Activated naive CD8-positive, alpha-beta T cell treated with anti-CD3 and anti-CD28 coated beads, Interleukin-2, amount 10 ng/mL, durations not matched to agents 7 days and 5 days (primary cell): ENCODE measurements at regions not wholly inside any gene's neighbourhood (a gene's known extent, or its start where the extent isn't known, plus 50 kb on each side); places are given as distances from the start of the nearest gene placed in this dataset.
"Not testable (repeated sequence)": the region's sequence is repeated elsewhere in the genome, so short reads cannot be mapped to it uniquely, and the experiment has no call there.

ENCODE experiments used
- ATAC-seq: fragments of 150-1000 bp; cut with Tn5 transposase; one replicate; pipeline ENCODE4 v1.10.0; 2021; ENCODE audit warnings: low read depth, moderate library complexity
- POLR2A ChIA-PET: fragments of 350-600 bp; sonication (Branson Sonifier 250); formaldehyde crosslinking; loops from one replicate; lab custom pipeline; 2021; ENCODE audit warnings: antibody characterized with exemption; lab: Charles Lee
- DNase-seq: peaks from one replicate; pipeline ENCODE4 v3.0.0; 2021
- H3K27ac Mint-ChIP-seq: one replicate; pipeline ENCODE4 v1.8.0; 2022; ENCODE audit warnings: mild to moderate bottlenecking, mixed read lengths
- H3K27me3 Mint-ChIP-seq: one replicate; pipeline ENCODE4 v1.8.0; 2022; ENCODE audit warnings: mild to moderate bottlenecking, moderate library complexity, mixed read lengths
- H3K36me3 Mint-ChIP-seq: one replicate; pipeline ENCODE4 v1.8.0; 2021; ENCODE audit warnings: mild to moderate bottlenecking, mixed read lengths
- H3K4me1 Mint-ChIP-seq: one replicate; pipeline ENCODE4 v1.8.0; 2021; ENCODE audit warnings: mixed read lengths
- H3K4me3 Mint-ChIP-seq: one replicate; pipeline ENCODE4 v1.8.0; 2022; ENCODE audit warnings: mild to moderate bottlenecking, moderate library complexity, mixed read lengths
- H3K9me3 Mint-ChIP-seq: one replicate; pipeline ENCODE4 v1.8.0; 2021; ENCODE audit warnings: mixed read lengths

DNA sequence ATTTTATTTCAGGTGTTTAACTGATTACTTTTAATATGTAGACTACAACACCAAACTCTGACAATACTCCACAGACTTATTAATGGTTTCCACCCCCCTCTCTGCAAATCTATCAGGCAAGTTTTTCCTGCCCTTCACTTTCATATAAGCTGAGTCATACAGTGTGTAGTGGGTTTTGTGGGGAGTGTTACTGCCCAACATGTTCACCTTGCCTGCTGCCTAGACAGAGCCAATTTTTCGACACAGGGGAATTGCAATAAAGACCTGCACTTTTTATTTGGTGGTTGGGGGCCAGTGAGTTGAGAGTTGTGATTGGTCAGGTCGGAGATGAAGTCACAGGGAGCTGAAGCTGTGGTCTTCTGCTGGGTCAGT, 119.7 kb downstream of the PPIAL4G start:
- no peak for DNase-seq
- Mint-ChIP-seq H3K4me1 (peaks cover 49% of the 10 kb centered on the region), H3K36me3 (peaks cover 2% of the 10 kb centered on the region)

DNA sequence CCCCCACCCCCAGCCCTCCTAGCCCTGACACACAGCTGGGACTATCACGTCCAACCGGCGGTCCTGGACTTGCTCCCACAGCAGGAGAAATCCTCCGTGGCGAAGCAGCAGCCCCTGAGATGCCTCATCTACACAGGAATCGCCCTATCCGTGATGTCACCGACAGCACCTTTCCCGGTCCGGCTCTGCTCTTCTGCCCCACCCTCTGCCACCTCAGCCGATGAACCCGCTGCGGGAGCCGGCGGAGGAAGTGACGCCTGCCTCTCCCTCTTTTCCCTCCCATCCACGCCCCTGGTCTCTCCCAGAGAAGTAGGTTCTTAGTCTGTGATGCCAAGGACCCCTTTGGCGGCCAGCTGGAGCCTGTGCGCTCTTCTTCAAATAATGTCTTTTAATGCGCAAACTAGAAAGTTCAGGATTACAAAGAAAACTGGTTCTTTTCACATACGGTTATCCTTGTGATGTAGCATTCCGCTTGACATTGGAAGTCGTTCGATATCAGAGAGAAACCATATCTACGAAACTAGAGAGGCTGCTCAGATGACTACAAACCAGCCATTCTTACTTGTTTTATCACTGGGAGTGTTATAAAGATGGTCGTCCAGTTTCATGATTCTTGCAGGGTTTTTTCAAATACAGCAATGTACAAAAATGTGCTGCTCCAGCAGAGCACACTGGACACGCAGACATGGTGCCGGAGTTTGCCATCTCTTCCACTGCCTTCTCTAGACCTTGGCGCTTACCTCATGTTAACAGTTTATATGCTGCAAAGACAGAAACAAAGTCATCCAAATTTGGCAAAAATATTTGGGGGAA, 120.3 kb downstream of the PPIAL4G start:
- POLR2A ChIA-PET = interaction anchor here (1.4 to 1.9 kb wide), 2 partner anchors 9 to 160 kb away, joined by 4 to 9 read pairs; no protein-coding TSS in a partner anchor

More for the DNA sequence above, 119.7 kb downstream of the PPIAL4G start:
- Mint-ChIP-seq H3K4me3 (peak overlapping the region; percentile 88), H3K9me3 (no peaks in the 10 kb centered on the region), H3K27ac (no peak overlapping the region), H3K27me3 (peaks cover 23% of the 10 kb centered on the region)
- peak; percentile 69 for ATAC-seq
- POLR2A ChIA-PET = interaction anchor here (1.4 to 1.9 kb wide), 2 partner anchors 9 to 159 kb away, joined by 4 to 9 read pairs; no protein-coding TSS in a partner anchor

DNA sequence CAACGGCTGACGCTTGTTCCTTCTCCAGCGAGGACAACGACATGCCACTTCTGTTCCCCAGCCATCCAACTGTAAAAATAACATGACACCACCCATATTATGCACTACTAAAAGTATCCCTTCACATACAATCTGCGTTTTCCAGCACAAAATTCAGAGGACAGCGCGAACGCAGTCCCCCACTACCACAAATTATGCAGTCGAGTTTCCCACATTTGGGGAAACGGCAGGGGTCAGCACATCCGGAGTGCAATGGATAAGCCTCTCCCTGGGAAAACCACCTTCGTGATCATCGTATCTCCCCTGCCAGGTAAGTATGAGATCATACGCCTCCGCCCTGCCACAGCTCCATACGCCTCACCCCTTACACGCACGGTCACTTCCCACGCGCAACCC, 120.9 kb downstream of the PPIAL4G start:
- Mint-ChIP-seq H3K27ac (no peak overlapping the region), H3K9me3 (no peaks in the 10 kb centered on the region), H3K36me3 (no peaks in the 10 kb centered on the region), H3K4me1 (peaks cover 47% of the 10 kb centered on the region), H3K27me3 (peaks cover 31% of the 10 kb centered on the region), H3K4me3 (peak overlapping the region; percentile 88)
- ATAC-seq = peak; percentile 7
- POLR2A ChIA-PET = interaction anchor here (1.4 to 1.9 kb wide), 2 partner anchors 10 to 161 kb away, joined by 4 to 9 read pairs; no protein-coding TSS in a partner anchor
- DNase-seq = no peak

More for the DNA sequence above, 120.3 kb downstream of the PPIAL4G start:
- ATAC-seq (peak; percentile 52), DNase-seq (peak; percentile 49)
- peak overlapping the region; percentile 62 for H3K27ac Mint-ChIP-seq
- peak overlapping the region; percentile 88 for H3K4me3 Mint-ChIP-seq
- H3K27me3 Mint-ChIP-seq = peaks cover 25% of the 10 kb centered on the region
- H3K9me3 Mint-ChIP-seq = no peaks in the 10 kb centered on the region
- H3K36me3 Mint-ChIP-seq = peaks cover 2% of the 10 kb centered on the region
- H3K4me1 Mint-ChIP-seq = peaks cover 49% of the 10 kb centered on the region

DNA sequence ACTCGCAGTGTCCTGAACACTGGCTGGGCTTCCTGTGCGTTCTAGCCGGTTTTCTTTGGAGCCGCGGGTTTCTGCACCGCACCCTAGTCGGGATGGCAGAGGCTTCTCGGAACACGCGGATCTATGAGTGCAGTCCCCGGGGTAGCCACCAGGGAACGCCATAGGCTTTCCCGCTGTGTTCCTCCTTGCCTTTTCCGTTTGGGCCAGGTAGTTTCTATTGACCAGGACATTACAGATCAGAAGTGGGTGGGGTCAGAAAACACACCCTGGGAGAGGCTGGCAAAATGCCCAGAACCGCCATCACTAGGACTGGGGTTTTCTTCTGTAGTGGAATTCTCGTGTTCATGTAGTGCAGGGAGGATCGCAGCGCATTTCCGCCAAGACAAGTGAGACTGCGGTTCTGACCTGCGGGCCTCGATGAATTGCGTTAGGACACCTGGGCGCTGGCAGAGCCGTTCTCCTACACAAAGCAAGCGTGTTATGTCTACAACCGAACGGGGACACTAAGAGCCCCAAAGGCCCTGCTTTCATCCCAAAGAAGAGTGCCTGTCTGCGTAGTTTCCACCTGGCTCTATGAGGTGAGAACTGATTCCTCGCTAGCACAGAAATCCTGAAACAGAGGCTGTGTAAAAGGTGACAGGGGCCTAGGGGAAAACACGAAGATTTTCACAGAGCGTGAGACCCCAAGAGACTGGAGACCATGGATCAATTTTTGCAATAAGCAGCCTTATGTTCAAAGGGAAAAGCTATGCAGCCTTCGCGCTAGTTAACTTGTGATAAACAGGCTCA, 121.5 kb downstream of the PPIAL4G start:
- H3K36me3 Mint-ChIP-seq, H3K9me3 Mint-ChIP-seq, H3K27ac Mint-ChIP-seq: not testable (repeated sequence)
- DNase-seq (peak; percentile 57), ATAC-seq (peak; percentile 37)
- H3K4me1 Mint-ChIP-seq = peaks cover 43% of the 10 kb centered on the region
- POLR2A ChIA-PET = interaction anchor here (1.4 to 1.9 kb wide), 2 partner anchors 11 to 161 kb away, joined by 4 to 9 read pairs; no protein-coding TSS in a partner anchor
- H3K4me3 Mint-ChIP-seq = peak overlapping the region; percentile 88
- H3K27me3 Mint-ChIP-seq = peaks cover 36% of the 10 kb centered on the region

DNA sequence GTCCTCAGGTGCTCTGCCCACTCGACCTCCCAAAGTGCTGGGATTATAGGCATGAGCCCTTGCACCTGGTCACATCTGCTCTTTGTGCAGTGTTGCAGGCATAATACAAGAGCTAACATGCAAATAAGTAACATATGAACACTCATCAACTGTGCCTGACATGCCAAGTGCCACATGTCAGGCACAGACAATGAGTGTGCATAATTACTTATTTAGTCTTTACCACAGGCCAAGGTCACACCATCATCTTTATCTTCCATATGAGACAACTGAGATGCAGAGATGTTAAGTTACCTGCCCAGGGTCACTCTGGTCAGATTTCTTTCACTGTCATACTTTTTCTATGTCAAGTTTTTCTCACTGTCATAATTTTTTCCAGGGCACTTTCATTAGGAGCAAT, 126.1 kb downstream of the PPIAL4G start:
- Mint-ChIP-seq H3K4me1 (peaks cover 15% of the 10 kb centered on the region), H3K9me3 (no peaks in the 10 kb centered on the region), H3K36me3 (no peaks in the 10 kb centered on the region), H3K27me3 (peaks cover 67% of the 10 kb centered on the region), H3K27ac (no peak overlapping the region), H3K4me3 (no peak overlapping the region)
- DNase-seq (no peak), ATAC-seq (no peak)
- POLR2A ChIA-PET = no interaction called here

DNA sequence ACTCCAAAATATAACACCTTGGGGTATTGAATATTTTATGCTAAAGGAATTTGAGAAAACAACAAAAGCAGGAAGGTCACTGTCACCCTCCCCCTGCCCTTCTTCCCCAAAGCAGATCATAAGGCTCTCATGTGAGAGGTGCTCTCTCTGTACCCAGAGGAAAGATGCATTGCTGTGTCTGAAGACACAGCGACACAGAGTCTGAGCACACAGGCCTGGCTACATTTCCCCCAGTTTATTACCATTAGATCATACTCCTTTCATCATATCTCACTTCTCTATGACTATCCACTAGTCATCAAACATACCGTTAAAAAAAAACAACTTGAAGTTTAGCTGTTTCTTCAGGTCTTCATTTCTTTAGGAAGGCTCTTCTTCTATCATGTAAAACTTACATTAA, 127.1 kb downstream of the PPIAL4G start:
- POLR2A ChIA-PET = no interaction called here
- Mint-ChIP-seq H3K27me3 (peaks cover 74% of the 10 kb centered on the region), H3K27ac (no peak overlapping the region)

DNA sequence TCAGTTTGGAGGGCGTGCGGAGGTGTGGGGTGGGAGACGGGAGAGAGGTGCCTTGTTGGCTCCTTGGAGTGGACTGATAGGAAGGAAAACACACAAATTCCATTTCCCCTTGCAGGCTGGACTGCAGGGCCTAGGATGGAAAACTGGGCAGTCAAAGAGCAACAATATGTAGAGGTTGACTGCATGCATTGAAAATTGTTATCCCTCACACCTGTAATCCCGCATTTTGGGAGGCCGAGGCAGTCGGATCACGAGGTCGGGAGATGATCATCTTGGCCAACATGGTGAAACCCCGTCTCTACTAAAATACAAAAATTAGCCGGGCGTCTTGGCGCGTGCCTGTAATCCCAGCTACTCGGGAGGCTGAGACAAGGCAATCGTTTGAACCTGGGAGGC, 128.2 kb downstream of the PPIAL4G start:
- POLR2A ChIA-PET = no interaction called here
- peaks cover 76% of the 10 kb centered on the region for H3K27me3 Mint-ChIP-seq
- no peak overlapping the region for H3K27ac Mint-ChIP-seq
- H3K36me3 Mint-ChIP-seq = no peaks in the 10 kb centered on the region
- DNase-seq = no peak
- no peak for ATAC-seq
- no peaks in the 10 kb centered on the region for H3K9me3 Mint-ChIP-seq
- no peak overlapping the region for H3K4me3 Mint-ChIP-seq
- H3K4me1 Mint-ChIP-seq = peaks cover 6% of the 10 kb centered on the region

More for the DNA sequence above, 127.1 kb downstream of the PPIAL4G start:
- ATAC-seq (no peak), DNase-seq (no peak)
- H3K4me3 Mint-ChIP-seq = no peak overlapping the region
- no peaks in the 10 kb centered on the region for H3K36me3 Mint-ChIP-seq
- H3K4me1 Mint-ChIP-seq = peaks cover 6% of the 10 kb centered on the region
- H3K9me3 Mint-ChIP-seq = no peaks in the 10 kb centered on the region

DNA sequence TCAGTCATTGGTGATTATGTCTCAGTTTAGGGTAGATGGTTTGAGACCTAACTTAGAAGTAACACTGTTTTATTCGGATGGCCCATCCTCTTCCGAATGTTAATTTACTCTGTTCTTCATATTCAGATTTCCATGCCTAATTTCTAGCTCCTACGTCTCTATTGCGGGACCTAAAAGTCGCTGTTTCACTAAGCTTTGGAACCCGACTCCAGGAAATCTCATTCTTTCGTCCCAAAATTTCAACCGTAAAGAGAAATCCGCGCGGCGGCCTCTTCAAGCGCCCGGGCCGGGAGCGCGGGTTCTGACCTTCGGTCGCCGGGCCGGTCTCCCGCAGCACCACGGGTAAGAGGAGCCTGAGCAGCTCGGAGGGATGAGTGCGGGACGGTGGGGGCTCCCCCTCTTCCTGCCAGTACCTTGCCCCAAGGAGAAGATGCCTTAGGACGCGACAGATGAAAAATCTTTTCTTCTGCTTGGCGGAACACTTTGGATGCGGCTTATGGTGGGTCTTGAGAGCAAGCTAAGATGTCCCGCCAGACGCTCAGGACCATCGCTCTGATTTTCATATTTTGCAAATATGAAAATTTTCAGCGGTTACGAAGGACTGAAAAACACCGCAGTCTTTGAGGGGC, 128.7 kb downstream of the PPIAL4G start:
- no peaks in the 10 kb centered on the region for H3K36me3 Mint-ChIP-seq
- no peaks in the 10 kb centered on the region for H3K9me3 Mint-ChIP-seq
- DNase-seq = no peak
- peaks cover 6% of the 10 kb centered on the region for H3K4me1 Mint-ChIP-seq
- no peak overlapping the region for H3K27ac Mint-ChIP-seq
- peaks cover 76% of the 10 kb centered on the region for H3K27me3 Mint-ChIP-seq
- no peak for ATAC-seq
- POLR2A ChIA-PET = no interaction called here
- no peak overlapping the region for H3K4me3 Mint-ChIP-seq

DNA sequence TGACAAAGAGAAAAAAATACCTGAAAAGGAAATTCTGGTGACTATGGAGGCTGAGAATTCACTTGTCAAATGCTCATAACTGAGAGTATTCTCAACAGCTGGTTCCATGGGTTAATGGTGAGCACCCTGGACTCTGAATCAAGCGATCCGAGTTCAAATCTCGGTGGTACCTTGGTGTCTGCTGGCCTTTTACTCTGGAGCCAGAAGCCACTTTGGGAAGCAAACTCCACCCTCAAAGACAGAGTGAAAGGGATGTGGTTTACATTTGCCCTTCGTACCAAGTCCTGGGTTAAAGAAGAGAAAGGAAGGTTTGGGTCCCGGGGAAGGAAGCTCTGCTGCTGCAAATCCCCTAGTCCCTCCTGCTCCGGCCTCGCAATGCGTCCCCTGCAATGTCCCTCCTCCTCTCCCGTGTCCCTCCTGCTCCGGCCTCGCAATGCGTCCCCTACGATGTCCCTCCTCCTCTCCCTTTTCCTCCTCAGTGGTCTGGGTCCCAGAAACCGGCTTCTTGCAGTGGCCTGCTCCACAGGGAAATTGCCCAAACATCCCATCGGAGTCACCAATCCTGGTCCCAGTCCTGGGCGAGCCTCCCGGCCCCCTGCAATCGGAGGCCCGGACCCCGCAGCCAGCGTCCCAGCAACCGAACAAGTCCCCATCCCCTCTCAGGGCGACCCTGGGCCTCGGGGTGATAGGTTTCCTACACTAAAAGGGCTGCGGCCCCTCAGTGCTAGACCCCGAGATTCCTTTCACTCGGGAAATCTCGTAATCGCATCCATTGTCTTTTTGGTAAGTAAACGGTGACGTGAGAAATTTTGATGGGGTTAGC, 129.4 kb downstream of the PPIAL4G start:
- DNase-seq (no peak), ATAC-seq (peak; percentile 36)
- POLR2A ChIA-PET = interaction anchor here (1.2 kb wide), 1 partner anchor 19 kb away, joined by 4 read pairs; no protein-coding TSS in a partner anchor
- Mint-ChIP-seq H3K36me3 (no peaks in the 10 kb centered on the region), H3K27ac (no peak overlapping the region), H3K9me3 (no peaks in the 10 kb centered on the region), H3K27me3 (peaks cover 83% of the 10 kb centered on the region), H3K4me1 (peaks cover 6% of the 10 kb centered on the region), H3K4me3 (peak overlapping the region; percentile 16)

DNA sequence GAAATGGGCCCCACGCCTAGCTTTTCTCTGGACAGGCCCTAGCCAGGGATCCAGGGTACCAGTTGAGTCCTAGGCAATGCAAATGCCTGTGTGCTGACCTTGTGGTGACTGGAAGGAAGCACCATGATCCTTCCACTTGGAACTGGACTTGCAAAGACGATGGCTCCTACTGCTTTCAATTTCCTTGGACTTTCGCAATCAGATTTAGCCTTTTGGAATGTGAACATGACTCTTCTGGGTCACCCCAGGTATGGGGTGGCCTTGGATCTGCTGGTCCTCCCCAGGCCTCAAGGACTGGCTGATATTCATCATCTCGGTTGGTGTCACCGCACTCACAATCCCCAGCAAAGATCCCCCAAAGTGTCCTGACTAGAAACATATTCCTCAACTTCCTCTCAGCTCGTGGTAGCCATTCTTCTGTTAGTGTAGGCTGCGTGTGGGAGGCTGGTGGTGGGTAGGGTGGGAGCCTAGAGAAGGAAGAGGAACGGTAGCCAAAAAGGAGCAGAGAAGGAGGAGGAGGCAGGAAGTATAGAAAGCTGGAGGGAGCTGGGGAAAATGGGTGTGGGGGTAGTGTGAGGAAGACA, 130.5 kb downstream of the PPIAL4G start:
- no peak for ATAC-seq
- Mint-ChIP-seq H3K27ac (no peak overlapping the region), H3K4me3 (no peak overlapping the region), H3K9me3 (no peaks in the 10 kb centered on the region), H3K27me3 (peaks cover 85% of the 10 kb centered on the region), H3K36me3 (no peaks in the 10 kb centered on the region), H3K4me1 (peaks cover 6% of the 10 kb centered on the region)
- DNase-seq = no peak
- POLR2A ChIA-PET = interaction anchor here (1.2 kb wide), 1 partner anchor 18 kb away, joined by 4 read pairs; no protein-coding TSS in a partner anchor

DNA sequence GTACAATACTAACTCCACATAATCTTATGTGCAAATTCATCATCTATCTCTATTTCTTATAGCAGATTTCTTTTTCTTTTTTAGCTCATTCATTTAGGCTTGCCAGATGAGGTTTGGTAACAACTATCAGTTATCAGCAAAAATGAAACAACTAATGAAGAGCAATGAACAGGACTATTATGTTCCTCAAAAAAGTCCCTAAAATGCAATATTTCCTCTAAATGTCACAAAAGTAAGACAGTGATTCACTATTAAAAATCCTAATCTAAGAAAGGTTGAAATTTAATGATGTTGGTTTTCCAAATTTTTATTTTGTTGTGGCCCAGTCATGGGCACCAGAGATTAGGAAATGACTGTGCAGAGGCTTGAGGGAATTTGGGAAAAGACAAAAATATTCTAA, 135.3 kb downstream of the PPIAL4G start:
- H3K36me3 Mint-ChIP-seq = no peaks in the 10 kb centered on the region
- H3K4me3 Mint-ChIP-seq = no peak overlapping the region
- peaks cover 51% of the 10 kb centered on the region for H3K27me3 Mint-ChIP-seq
- peaks cover 10% of the 10 kb centered on the region for H3K4me1 Mint-ChIP-seq
- H3K27ac Mint-ChIP-seq = no peak overlapping the region
- DNase-seq (no peak), ATAC-seq (no peak)
- no peaks in the 10 kb centered on the region for H3K9me3 Mint-ChIP-seq
- POLR2A ChIA-PET = no interaction called here

DNA sequence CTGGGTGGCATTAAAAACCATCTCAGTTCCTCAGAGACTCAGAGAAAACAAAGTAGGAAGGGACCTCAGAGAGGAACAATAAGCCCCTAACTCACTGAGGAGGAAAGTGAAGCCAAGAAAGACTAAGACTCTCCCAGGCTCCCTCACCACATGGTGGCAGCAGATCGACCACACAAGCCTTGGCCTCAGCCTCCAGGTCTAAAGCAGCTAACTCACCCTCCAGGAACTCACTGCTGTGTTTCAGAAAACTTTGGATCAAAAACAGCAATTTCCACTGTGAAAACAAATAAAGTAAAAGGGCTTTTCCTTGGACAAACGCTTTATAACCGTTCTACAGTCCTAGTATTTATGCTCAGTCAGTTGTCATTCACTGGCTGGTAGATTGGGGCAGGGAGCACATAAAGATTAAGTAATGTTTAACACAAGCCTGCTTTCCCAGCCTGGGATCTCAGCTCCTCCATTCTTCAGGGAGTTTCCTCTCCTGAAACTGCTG, 137.4 kb downstream of the PPIAL4G start:
- ATAC-seq, H3K9me3 Mint-ChIP-seq, H3K4me1 Mint-ChIP-seq, POLR2A ChIA-PET, H3K36me3 Mint-ChIP-seq, H3K4me3 Mint-ChIP-seq, DNase-seq, H3K27ac Mint-ChIP-seq: not testable (repeated sequence)
- H3K27me3 Mint-ChIP-seq = peaks cover 33% of the 10 kb centered on the region
